ENCODE measurements at regions not wholly inside any gene's neighbourhood (a gene's known extent, or its start where the extent isn't known, plus 50 kb on each side); places are given as distances from the start of the nearest gene placed in this dataset.
A peak's percentile ranks its signal among the peaks of the same experiment; 100 is the strongest.

- Mint-ChIP-seq H3K4me3 (no peak overlapping the region), H3K36me3 (ENCODE audit: insufficient read depth in 1 of 3, low read depth in 3 of 3) (no peaks in the 10 kb centered on the region)
Observed at GRCh38 chr2:49714454-49714853, 560.1 kb upstream of the FSHR start.

More at GRCh38 chr2:49714454-49714853, 560.1 kb upstream of the FSHR start:
- no peak overlapping the region for H3K4me2 ChIP-seq (ENCODE audit: insufficient read depth, insufficient read length, low read length)
- no peaks in the 10 kb centered on the region for H4K20me1 ChIP-seq (ENCODE audit: control insufficient read depth, insufficient read depth, insufficient read length)
- H2BK120ac ChIP-seq (ENCODE audit: low read depth, low read length, poor library complexity, severe bottlenecking) = no peak overlapping the region
- no peak overlapping the region for H3K14ac ChIP-seq (ENCODE audit: insufficient read depth, low read length)
- no peak overlapping the region for H3K27ac ChIP-seq (ENCODE audit: insufficient read length, low read depth, low read length)
- no peak overlapping the region for H3T11ph ChIP-seq (ENCODE audit: low read length)
- no peaks in the 10 kb centered on the region; the same call in 1 of the 2 replicates for H3K27me3 Mint-ChIP-seq (ENCODE audit: low read depth)
- 0 out of 3 replicates have a peak, but pooled peaks have one; percentile 17 for TF ChIP-seq CTCF (conservative IDR thresholded peaks at IDR 0.05)
- no peaks in the 10 kb centered on the region for H3K79me2 ChIP-seq (ENCODE audit: insufficient read depth, low read length)
- H2BK5ac ChIP-seq (ENCODE audit: insufficient read length, low read length) = no peak overlapping the region
- H4K8ac ChIP-seq (replicated peaks; ENCODE audit: insufficient read length, low read depth, low read length) = no peak overlapping the region
- no peak overlapping the region for H3K23ac ChIP-seq (ENCODE audit: insufficient read length, low read depth, low read length)
- no peak overlapping the region for H2AFZ ChIP-seq (ENCODE audit: low read length)
- no peaks in the 10 kb centered on the region for H3K27me3 ChIP-seq (ENCODE audit: insufficient read depth, low read length)
- no peaks in the 10 kb centered on the region for H3K23me2 ChIP-seq (ENCODE audit: insufficient read length, low read depth, low read length, poor library complexity, severe bottlenecking)
- H3K9ac ChIP-seq (ENCODE audit: extremely low read depth, insufficient read length, low read length) = no peak overlapping the region
- H2BK20ac ChIP-seq (ENCODE audit: low read depth, low read length, poor library complexity, severe bottlenecking) = no peak overlapping the region
- H3K18ac ChIP-seq (ENCODE audit: insufficient read length, low read depth, low read length) = no peak overlapping the region
- DNase-seq = no peak
- H3K4me1 Mint-ChIP-seq = no peaks in the 10 kb centered on the region
- no peaks in the 10 kb centered on the region for H3K4me1 ChIP-seq (ENCODE audit: insufficient read depth, low read length)
- H4K5ac ChIP-seq (ENCODE audit: insufficient read length, low read depth, low read length) = no peak overlapping the region
- no CpG with 5 or more reads among the region's 2 CpGs for WGBS (ENCODE audit: extremely low coverage, insufficient read length, low lambda C conversion rate)
- H2BK12ac ChIP-seq (ENCODE audit: insufficient read length, low read depth, low read length) = no peak overlapping the region
- no peaks in the 10 kb centered on the region for H3K79me1 ChIP-seq (ENCODE audit: insufficient read depth, low read depth, low read length, poor library complexity, severe bottlenecking)
- no peaks in the 10 kb centered on the region for H3K9me3 ChIP-seq (ENCODE audit: control insufficient read depth, low read depth, low read length)
- no peak overlapping the region for H3K27ac Mint-ChIP-seq
- no peak overlapping the region for H3K4ac ChIP-seq (ENCODE audit: low read depth, low read length)
- H4K91ac ChIP-seq (ENCODE audit: insufficient read length, low read depth, low read length) = no peak overlapping the region
- no peak overlapping the region for H2AK5ac ChIP-seq (ENCODE audit: insufficient read length, low read length)
- H3K56ac ChIP-seq (ENCODE audit: insufficient read length, low read depth, low read length) = no peak overlapping the region
- H3K9me3 Mint-ChIP-seq = no peaks in the 10 kb centered on the region
- H2BK15ac ChIP-seq (ENCODE audit: low read depth, low read length) = no peak overlapping the region
